GM19025 (cell line): ENCODE measurements at regions not wholly inside any gene's neighbourhood (a gene's known extent, or its start where the extent isn't known, plus 50 kb on each side); places are given as distances from the start of the nearest gene placed in this dataset.

Source experiments
- ATAC-seq: cut with Tn5 transposase; IDR thresholded peaks from one replicate; pipeline ENCODE4 v1.9.1; 2021; ENCODE audit warnings: mild to moderate bottlenecking, low read depth, moderate library complexity; ENCODE audit not compliant: unreplicated experiment

DNA sequence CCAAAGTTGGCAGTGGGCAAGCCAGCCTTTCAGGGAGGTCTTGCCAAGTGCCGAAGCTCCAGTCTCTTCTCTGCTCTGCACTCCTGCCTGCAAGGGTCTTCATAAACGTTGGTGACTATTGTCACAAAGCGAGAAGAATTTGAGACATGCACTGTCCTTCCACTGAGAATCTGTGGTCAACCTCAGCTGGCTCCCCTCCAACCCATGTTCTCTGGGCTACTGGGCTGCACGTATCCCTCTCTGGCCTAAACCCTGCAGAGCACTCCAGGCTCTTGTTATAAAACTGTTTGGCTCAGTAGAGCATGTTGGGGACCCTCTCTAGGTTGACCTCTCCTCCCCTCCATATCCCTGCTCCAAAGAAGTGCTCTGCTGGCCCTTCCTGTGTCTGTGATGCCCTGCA, 260.4 kb upstream of the NFE2L3 start:
- ATAC-seq, result no peak

- no peak for ATAC-seq
Measured at GRCh38 chr7:25893436-25893835, 258.6 kb upstream of the NFE2L3 start.

DNA sequence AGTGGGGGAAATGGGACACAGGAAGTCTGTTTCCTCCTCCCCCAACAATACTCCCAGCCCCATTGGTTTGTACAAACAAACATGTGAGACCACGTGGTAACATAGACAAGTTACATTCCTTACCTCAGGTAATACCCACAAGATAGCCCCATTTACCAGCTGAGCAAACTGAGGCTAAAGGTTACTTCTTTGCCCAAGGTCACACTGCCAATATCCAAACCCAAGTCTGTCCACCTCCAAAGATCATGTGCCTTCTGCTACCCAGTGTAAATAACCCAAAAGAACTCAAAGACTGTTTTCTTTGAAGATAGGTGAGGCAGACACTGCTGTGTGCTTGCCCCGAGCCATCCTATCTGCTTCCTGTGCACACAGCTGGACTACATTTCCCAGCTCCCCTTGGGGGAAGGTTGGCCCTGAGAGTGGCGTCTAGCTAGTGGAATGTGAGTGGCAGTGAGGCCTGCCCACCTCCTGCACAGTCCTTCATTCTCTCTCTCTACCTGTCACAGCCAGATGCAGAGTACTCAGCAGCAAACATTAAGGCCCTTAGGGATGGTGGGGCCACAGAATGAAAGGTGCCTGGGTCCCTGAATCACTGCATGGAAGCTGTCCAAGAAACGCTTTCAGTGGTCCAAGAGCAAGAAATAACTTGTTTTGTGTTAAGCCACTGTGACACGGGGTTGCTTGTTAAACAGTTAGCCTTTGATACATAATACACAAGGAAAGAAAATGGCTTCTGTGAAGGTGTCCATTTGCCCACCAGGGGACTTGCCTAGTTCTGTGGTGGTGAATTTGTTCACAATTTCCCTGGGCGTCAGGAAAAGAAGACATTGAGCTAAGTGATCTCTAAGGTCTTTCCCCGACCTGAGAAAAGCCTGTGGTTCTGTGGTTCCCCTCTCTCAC, 257.7 kb upstream of the NFE2L3 start:
- peak; percentile 71 for ATAC-seq

DNA sequence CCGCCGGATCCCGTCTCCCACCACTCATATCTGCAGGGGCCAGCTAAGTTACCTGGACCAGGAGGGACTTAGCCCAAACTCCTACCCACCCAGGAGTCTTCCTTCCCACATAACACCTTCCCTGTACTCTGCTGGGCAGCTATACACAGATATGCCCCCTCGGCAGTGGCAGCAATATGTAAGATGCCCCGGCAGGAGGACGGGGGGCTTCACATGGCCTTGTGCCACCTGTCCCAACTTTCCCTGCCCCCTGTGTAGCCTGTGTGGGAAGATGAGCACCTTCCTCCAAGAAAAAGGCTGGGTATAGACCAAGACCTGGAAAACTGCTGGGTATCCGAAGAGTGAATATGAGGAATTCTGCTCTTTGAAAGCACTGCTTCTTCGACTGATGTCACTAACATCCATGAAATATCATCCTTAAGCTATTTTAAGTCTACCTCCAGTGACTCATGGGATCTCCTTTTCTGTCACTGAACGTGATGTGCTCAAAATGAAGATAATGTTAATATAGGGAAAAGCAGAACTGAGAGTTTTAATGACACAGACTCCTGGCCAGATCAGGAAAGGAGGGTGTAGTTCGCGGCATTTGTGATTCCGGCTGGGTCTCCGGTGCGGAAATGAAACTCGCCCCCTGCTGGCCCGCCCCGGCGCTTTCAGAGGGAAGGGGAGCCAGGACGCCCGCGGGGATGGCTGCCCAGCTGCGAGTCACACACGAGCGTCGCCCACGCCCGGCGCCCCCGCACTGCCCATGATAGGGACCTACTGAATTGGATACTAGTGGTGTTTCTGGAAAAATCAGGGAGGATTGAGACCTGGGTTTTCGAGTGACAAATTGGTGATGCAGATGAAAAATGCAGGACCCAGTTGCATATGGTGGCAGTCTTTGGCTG, 256.9 kb upstream of the NFE2L3 start:
- ATAC-seq, result peak; percentile 46

DNA sequence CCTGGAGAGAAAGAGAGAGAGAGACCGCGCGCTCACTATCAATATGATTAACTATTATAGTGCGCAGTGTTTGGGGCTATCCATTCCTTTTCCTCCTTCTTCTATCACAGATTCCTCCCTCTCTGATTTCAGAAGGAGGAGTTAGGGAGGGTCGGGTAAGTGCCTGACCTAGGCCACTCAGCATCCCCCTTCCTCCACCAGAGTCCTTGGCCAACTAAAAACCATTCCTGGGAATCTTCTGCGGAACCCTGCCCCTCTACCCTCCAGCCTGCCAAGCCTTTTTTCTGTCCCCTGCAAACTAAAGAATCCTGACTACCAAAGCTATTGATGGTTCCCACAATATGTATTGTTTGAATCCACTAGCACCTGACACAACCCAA, 256.2 kb upstream of the NFE2L3 start:
- no peak for ATAC-seq

GRCh38 chr7:25897261-25897782, 254.7 kb upstream of the NFE2L3 start:
- no peak for ATAC-seq

- no peak for ATAC-seq
Measured at GRCh38 chr7:25900245-25900644, 251.8 kb upstream of the NFE2L3 start.

GRCh38 chr7:25900877-25901276, 251.1 kb upstream of the NFE2L3 start:
- ATAC-seq, result no peak

- no peak for ATAC-seq
Measured at GRCh38 chr7:25901658-25902057, 250.3 kb upstream of the NFE2L3 start.

GRCh38 chr7:25906003-25906402, 246.0 kb upstream of the NFE2L3 start:
- no peak for ATAC-seq

DNA sequence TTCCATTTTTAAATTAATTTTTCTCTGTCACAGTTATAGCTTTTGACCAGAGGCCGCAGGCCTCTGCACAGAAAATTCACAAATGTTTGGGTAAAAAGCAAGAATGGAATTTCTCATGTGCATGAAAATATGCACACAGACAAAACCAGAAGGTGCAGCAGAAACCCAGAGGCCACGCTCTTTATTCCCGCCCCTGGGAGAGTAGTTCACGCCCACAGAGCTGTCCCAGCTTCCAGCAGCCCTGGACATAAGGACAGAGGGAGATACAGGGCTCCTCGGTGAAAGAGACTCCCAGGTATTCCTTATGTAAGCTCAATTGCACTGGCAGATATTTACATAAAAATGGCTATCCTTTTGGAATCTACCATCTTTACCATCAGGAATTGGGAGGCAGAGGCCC, 245.2 kb upstream of the NFE2L3 start:
- ATAC-seq, result no peak

DNA sequence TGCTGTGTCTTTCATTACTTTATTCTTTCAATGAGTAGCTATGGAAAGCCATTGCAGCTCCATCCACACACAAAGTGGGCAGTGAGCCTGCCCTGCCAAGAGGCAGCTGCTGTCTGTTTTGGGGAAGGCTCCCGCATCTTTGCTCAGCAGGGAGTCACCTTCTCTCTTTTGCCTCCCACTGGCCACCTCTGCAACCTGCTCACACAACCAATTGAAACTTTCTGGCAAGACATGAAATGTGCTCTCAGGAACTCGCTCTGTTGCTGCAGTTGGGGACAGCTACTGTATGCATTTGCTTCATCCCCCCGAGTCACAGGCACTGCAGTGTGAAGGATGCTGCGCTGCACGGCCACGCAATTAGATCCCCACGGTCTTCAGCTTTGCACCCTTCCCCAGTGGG, 244.8 kb upstream of the NFE2L3 start:
- ATAC-seq, result no peak

GRCh38 chr7:25907731-25908130, 244.3 kb upstream of the NFE2L3 start:
- no peak for ATAC-seq

GRCh38 chr7:25908154-25908949, 243.6 kb upstream of the NFE2L3 start:
- ATAC-seq, result no peak

DNA sequence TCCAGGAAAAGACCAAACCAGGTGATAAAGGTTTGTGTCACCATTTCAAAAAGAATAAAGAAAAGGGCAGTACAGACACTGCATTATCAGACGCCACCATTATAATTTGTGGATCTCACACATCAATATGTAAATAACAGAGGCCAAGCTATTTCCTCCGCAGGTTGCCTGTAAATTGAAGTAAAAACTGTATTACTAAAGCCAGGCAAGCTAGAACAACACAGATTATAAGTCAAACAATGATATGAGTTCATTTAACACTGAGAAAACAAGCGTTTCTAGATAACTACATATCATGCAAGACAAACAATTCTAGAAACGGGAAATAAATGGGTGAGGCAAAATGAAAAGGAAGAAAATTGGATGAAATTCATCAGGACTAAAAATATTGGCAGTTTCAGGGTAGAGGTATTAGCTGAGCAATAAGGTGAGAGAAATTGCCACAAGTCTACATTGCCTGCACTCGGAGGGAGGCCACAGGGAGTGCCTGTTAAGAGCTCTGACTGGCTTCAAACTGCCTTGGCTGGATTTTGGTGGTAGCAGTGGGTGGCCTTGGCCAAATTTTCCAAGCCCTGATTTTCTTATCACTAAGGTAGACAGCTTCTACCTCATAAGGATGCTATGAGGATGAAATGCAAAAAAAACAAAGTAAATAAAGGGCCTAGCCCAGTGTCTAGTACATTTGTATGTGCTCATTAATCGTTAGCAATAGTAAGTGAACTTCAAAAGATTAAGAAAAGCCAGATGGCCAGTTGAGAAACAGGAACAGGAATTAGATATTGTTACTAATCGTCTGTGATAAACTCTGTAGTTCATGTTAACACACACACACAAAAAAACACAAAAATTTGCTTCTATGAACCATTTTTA, 240.0 kb upstream of the NFE2L3 start:
- no peak for ATAC-seq

DNA sequence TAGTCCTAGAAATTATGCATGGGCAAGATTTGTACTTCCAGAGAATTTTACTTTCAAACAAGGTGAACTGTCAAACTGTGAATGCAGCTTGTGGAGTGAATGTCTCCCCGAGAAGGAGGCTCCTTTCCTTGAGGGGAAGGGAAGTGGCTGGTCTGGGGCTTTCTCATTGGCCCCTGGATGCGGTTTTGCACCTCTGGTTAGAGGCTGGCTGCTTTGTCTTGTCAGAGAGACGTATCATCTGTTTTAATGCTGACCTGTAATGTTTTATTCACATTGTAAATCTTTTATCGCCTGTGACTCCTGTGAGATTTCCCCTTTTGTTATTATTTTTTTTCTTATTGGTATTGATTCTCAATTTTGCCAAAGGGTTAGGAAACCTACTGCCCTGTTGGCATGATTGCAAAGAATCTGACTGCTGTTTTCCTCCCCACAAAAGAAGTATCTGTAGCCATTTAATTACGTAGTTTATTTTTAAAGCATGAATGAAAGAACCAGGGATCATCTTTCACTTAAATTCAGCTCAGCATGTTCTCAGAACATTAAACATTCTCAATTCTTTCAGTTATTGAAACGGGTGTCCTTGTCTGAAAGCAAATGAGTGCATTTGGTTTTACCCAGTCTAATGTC, 238.3 kb upstream of the NFE2L3 start:
- ATAC-seq, result no peak

DNA sequence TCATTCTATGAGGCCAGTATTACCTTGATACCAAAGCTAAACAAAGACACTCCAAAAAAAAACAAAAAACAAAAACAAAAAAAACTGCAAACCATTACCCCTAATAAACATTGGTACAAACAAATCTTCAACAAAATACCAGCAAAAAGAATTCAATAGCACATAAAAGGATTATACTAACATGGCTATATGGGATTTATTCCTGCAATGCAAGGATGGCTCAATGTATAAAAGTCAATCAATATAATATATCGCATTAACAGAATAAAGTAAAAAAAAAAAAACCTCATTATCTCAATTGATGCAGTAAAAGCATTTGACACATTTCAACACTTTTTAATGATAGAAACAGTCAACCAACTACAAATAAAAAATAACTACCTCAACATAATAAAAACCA, 233.3 kb upstream of the NFE2L3 start:
- no peak for ATAC-seq

DNA sequence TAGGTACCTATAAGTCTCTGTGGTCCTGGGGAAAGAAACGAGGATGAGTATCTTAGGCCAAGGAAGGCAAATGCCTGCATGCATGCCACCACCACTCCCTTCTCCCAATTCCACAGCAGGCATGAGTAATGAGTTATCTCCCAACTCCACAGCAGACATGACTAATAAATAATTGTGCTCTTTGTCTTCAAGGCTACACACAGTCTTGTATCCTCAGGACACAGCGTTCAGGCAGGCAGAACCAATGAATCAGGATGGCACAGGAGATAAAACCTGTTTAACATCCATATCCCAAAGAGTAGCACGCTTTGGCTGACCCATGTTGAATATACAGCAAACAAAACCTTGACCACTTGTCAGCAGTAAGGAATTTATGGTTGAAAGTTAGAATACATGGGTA, 229.7 kb upstream of the NFE2L3 start:
- ATAC-seq, result no peak
